ENCODE measurements at regions not wholly inside any gene's neighbourhood (a gene's known extent, or its start where the extent isn't known, plus 50 kb on each side); places are given as distances from the start of the nearest gene placed in this dataset.

DNA sequence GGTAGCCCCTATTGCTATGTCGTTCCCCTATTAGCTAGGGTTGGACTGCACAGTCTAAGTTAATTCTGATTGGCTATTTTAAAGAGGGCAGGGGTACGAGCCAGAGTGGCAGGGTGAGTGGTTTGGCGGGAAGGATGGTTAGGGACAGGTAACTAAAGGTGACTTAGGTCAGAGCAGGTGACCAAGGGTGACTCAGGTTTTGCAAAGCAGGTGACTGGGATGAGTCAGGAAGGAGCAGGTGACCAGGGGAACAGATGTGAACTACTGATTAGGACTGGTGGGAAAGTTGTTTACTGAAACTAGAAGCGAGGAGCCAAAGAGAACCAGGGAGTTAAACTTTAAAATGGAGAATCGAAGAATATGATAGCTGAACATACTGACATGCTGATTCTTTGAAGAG, 295.2 kb downstream of the GJA1 start:
- Histone ChIP-seq H3F3A (ENCODE audit: insufficient read depth, low read length, poor library complexity, severe bottlenecking) (no peaks in the 10 kb centered on the region), H3K27ac (ENCODE audit: low read length) (no peak overlapping the region), H3K9me3 (ENCODE audit: low read length) (no peaks in the 10 kb centered on the region), H4K20me1 (ENCODE audit: insufficient read depth) (no peaks in the 10 kb centered on the region), H3K4me2 (ENCODE audit: low read length) (no peak overlapping the region), H3K79me2 (replicated peaks; ENCODE audit: insufficient read depth, low read length) (no peaks in the 10 kb centered on the region), H3K4me3 (ENCODE audit: low read length) (no peak overlapping the region), H3K9me2 (ENCODE audit: insufficient read depth, low read length) (no peaks in the 10 kb centered on the region), H3K27me3 (ENCODE audit: insufficient read depth, low read depth, low read length) (no peaks in the 10 kb centered on the region), H3K36me3 (ENCODE audit: insufficient read depth, low read length) (no peaks in the 10 kb centered on the region), H3K9ac (ENCODE audit: low read length) (no peak overlapping the region), H2AFZ (ENCODE audit: low read depth, low read length) (no peak overlapping the region)
- TF ChIP-seq TAF1 (IDR thresholded peaks at IDR 0.05; ENCODE audit: low read depth) (no peak), POLR2AphosphoS5 (IDR thresholded peaks at IDR 0.05) (no peak), EP300 (conservative IDR thresholded peaks at IDR 0.05; ENCODE audit: poor library complexity, severe bottlenecking) (no peak), RAD21 (conservative IDR thresholded peaks at IDR 0.05) (no peak), SMC3 (conservative IDR thresholded peaks at IDR 0.05; ENCODE audit: poor library complexity) (no peak), MXI1 (conservative IDR thresholded peaks at IDR 0.05; ENCODE audit: poor library complexity, severe bottlenecking) (no peak), EZH2 (IDR thresholded peaks at IDR 0.05; ENCODE audit: borderline replicate concordance, insufficient read depth, low read length, poor library complexity, severe bottlenecking) (no peak)
- TF ChIP-seq, protein P1, sequence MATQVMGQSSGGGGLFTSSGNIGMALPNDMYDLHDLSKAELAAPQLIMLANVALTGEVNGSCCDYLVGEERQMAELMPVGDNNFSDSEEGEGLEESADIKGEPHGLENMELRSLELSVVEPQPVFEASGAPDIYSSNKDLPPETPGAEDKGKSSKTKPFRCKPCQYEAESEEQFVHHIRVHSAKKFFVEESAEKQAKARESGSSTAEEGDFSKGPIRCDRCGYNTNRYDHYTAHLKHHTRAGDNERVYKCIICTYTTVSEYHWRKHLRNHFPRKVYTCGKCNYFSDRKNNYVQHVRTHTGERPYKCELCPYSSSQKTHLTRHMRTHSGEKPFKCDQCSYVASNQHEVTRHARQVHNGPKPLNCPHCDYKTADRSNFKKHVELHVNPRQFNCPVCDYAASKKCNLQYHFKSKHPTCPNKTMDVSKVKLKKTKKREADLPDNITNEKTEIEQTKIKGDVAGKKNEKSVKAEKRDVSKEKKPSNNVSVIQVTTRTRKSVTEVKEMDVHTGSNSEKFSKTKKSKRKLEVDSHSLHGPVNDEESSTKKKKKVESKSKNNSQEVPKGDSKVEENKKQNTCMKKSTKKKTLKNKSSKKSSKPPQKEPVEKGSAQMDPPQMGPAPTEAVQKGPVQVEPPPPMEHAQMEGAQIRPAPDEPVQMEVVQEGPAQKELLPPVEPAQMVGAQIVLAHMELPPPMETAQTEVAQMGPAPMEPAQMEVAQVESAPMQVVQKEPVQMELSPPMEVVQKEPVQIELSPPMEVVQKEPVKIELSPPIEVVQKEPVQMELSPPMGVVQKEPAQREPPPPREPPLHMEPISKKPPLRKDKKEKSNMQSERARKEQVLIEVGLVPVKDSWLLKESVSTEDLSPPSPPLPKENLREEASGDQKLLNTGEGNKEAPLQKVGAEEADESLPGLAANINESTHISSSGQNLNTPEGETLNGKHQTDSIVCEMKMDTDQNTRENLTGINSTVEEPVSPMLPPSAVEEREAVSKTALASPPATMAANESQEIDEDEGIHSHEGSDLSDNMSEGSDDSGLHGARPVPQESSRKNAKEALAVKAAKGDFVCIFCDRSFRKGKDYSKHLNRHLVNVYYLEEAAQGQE (IDR thresholded peaks at IDR 0.05; ENCODE audit: borderline replicate concordance): no peak
- TF ChIP-seq, protein P2, sequence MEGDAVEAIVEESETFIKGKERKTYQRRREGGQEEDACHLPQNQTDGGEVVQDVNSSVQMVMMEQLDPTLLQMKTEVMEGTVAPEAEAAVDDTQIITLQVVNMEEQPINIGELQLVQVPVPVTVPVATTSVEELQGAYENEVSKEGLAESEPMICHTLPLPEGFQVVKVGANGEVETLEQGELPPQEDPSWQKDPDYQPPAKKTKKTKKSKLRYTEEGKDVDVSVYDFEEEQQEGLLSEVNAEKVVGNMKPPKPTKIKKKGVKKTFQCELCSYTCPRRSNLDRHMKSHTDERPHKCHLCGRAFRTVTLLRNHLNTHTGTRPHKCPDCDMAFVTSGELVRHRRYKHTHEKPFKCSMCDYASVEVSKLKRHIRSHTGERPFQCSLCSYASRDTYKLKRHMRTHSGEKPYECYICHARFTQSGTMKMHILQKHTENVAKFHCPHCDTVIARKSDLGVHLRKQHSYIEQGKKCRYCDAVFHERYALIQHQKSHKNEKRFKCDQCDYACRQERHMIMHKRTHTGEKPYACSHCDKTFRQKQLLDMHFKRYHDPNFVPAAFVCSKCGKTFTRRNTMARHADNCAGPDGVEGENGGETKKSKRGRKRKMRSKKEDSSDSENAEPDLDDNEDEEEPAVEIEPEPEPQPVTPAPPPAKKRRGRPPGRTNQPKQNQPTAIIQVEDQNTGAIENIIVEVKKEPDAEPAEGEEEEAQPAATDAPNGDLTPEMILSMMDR (IDR thresholded peaks at IDR 0.05; ENCODE audit: poor library complexity, severe bottlenecking): no peak

DNA sequence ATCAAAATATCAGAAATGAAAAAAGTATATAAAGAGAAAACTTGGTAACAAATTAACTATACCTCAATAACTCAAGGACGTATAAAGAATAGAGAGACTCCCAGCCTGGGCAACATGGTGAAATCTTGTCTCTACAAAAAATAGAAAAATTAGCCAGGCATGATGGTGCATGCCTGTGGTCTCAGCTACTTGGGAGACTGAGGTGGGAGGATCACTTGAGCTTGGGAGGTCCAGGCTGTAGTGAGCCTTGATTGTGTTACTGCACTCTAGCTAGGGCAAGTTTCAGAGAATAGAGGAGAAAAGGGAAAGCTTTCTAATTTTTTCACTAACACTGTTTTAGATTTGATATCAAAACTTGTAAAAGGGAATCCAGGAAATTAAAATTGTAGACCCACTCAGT, 295.9 kb downstream of the GJA1 start:
- Histone ChIP-seq H3K9me2 (ENCODE audit: insufficient read depth, low read length) (no peaks in the 10 kb centered on the region), H3K4me2 (ENCODE audit: low read length) (no peak overlapping the region)
- no peak for TF ChIP-seq TAF1 (IDR thresholded peaks at IDR 0.05; ENCODE audit: low read depth)
- TF ChIP-seq EP300 (conservative IDR thresholded peaks at IDR 0.05; ENCODE audit: poor library complexity, severe bottlenecking): no peak
- TF ChIP-seq RAD21 (conservative IDR thresholded peaks at IDR 0.05): no peak
- no peak for TF ChIP-seq POLR2AphosphoS5 (IDR thresholded peaks at IDR 0.05)
- TF ChIP-seq MXI1 (conservative IDR thresholded peaks at IDR 0.05; ENCODE audit: poor library complexity, severe bottlenecking): no peak
- TF ChIP-seq, protein P1 (IDR thresholded peaks at IDR 0.05; ENCODE audit: borderline replicate concordance): no peak
- TF ChIP-seq SMC3 (conservative IDR thresholded peaks at IDR 0.05; ENCODE audit: poor library complexity): no peak
- TF ChIP-seq, protein P2 (IDR thresholded peaks at IDR 0.05; ENCODE audit: poor library complexity, severe bottlenecking): no peak
- TF ChIP-seq EZH2 (IDR thresholded peaks at IDR 0.05; ENCODE audit: borderline replicate concordance, insufficient read depth, low read length, poor library complexity, severe bottlenecking): no peak

More for the DNA sequence above, 295.9 kb downstream of the GJA1 start:
- Histone ChIP-seq H4K20me1 (ENCODE audit: insufficient read depth) (no peaks in the 10 kb centered on the region), H3K4me3 (ENCODE audit: low read length) (no peak overlapping the region), H3K27me3 (ENCODE audit: insufficient read depth, low read depth, low read length) (no peaks in the 10 kb centered on the region), H3K9ac (ENCODE audit: low read length) (no peak overlapping the region), H3K36me3 (ENCODE audit: insufficient read depth, low read length) (no peaks in the 10 kb centered on the region), H3K9me3 (ENCODE audit: low read length) (no peaks in the 10 kb centered on the region), H3F3A (ENCODE audit: insufficient read depth, low read length, poor library complexity, severe bottlenecking) (no peaks in the 10 kb centered on the region), H3K79me2 (replicated peaks; ENCODE audit: insufficient read depth, low read length) (no peaks in the 10 kb centered on the region), H2AFZ (ENCODE audit: low read depth, low read length) (no peak overlapping the region), H3K27ac (ENCODE audit: low read length) (no peak overlapping the region)
